Neural cell (in vitro differentiated cells): ENCODE measurements at regions not wholly inside any gene's neighbourhood (a gene's known extent, or its start where the extent isn't known, plus 50 kb on each side); places are given as distances from the start of the nearest gene placed in this dataset.

Source experiments
- EP300 ChIP-seq: fragments of 450-650 bp; conservative IDR thresholded peaks from 2 replicates; pipeline ENCODE4 v1.6.1; 2014; ENCODE audit warnings: antibody characterized with exemption, mild to moderate bottlenecking, moderate library complexity; ENCODE audit not compliant: poor library complexity, severe bottlenecking
- EZH2 ChIP-seq: fragments of 200-600, 300-800 bp; shearing (Covaris generic), sonication (generic); IDR thresholded peaks from 2 replicates; pipeline ENCODE4 v1.6.1; 2014; ENCODE audit warnings: antibody characterized with exemption, low read length, borderline replicate concordance, mild to moderate bottlenecking; ENCODE audit not compliant: insufficient read depth, poor library complexity, severe bottlenecking
- POLR2AphosphoS5 ChIP-seq: IDR thresholded peaks from 2 replicates; pipeline ENCODE4 v1.6.1; 2012
- RAD21 ChIP-seq: fragments of 450-650 bp; conservative IDR thresholded peaks from 2 replicates; pipeline ENCODE4 v1.6.1; 2014; ENCODE audit warnings: antibody characterized with exemption, mild to moderate bottlenecking, moderate library complexity
- SMC3 ChIP-seq: fragments of 450-650 bp; conservative IDR thresholded peaks from 2 replicates; pipeline ENCODE4 v1.6.1; 2014; ENCODE audit warnings: antibody characterized with exemption, mild to moderate bottlenecking, moderate library complexity; ENCODE audit not compliant: poor library complexity
- TAF1 ChIP-seq: IDR thresholded peaks from 2 replicates; pipeline ENCODE4 v1.6.1; 2012; ENCODE audit warnings: low read depth
- TF ChIP-seq, protein P1 (sequence below): fragments of 450-650 bp; IDR thresholded peaks from 2 replicates; pipeline ENCODE4 v1.5.1; 2014; ENCODE audit warnings: antibody characterized with exemption, mild to moderate bottlenecking, moderate library complexity; ENCODE audit not compliant: poor library complexity, severe bottlenecking
- TF ChIP-seq, protein P2 (sequence below): IDR thresholded peaks from 2 replicates; pipeline ENCODE4 v1.6.1; 2012; ENCODE audit warnings: borderline replicate concordance

DNA sequence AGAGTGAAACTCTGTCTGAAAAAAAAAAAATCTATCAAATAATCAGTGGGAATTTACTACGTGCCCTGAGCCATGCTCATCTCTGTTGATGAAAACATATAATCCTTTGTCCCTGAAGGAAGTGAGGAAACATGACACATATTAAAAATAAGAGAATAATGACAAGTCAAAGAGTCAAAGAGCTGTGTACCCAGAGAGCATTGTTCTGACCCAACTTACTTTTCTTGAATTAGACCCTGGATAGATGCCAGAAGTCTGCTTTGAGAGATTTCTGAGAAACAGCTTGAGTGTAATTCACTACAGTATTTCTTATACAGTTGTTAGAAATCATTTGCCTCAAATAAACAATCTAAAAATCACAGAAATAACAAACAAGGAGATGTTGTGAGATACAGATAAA is 490.0 kb upstream of the PIK3R1 start:
- TF ChIP-seq, protein P1, sequence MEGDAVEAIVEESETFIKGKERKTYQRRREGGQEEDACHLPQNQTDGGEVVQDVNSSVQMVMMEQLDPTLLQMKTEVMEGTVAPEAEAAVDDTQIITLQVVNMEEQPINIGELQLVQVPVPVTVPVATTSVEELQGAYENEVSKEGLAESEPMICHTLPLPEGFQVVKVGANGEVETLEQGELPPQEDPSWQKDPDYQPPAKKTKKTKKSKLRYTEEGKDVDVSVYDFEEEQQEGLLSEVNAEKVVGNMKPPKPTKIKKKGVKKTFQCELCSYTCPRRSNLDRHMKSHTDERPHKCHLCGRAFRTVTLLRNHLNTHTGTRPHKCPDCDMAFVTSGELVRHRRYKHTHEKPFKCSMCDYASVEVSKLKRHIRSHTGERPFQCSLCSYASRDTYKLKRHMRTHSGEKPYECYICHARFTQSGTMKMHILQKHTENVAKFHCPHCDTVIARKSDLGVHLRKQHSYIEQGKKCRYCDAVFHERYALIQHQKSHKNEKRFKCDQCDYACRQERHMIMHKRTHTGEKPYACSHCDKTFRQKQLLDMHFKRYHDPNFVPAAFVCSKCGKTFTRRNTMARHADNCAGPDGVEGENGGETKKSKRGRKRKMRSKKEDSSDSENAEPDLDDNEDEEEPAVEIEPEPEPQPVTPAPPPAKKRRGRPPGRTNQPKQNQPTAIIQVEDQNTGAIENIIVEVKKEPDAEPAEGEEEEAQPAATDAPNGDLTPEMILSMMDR, result no peak
- TF ChIP-seq TAF1 (no peak), EZH2 (no peak), POLR2AphosphoS5 (no peak), RAD21 (no peak), EP300 (no peak), SMC3 (no peak)
- TF ChIP-seq, protein P2, sequence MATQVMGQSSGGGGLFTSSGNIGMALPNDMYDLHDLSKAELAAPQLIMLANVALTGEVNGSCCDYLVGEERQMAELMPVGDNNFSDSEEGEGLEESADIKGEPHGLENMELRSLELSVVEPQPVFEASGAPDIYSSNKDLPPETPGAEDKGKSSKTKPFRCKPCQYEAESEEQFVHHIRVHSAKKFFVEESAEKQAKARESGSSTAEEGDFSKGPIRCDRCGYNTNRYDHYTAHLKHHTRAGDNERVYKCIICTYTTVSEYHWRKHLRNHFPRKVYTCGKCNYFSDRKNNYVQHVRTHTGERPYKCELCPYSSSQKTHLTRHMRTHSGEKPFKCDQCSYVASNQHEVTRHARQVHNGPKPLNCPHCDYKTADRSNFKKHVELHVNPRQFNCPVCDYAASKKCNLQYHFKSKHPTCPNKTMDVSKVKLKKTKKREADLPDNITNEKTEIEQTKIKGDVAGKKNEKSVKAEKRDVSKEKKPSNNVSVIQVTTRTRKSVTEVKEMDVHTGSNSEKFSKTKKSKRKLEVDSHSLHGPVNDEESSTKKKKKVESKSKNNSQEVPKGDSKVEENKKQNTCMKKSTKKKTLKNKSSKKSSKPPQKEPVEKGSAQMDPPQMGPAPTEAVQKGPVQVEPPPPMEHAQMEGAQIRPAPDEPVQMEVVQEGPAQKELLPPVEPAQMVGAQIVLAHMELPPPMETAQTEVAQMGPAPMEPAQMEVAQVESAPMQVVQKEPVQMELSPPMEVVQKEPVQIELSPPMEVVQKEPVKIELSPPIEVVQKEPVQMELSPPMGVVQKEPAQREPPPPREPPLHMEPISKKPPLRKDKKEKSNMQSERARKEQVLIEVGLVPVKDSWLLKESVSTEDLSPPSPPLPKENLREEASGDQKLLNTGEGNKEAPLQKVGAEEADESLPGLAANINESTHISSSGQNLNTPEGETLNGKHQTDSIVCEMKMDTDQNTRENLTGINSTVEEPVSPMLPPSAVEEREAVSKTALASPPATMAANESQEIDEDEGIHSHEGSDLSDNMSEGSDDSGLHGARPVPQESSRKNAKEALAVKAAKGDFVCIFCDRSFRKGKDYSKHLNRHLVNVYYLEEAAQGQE, result no peak
